HEK293 (cell line): ENCODE measurements at regions not wholly inside any gene's neighbourhood (a gene's known extent, or its start where the extent isn't known, plus 50 kb on each side); places are given as distances from the start of the nearest gene placed in this dataset.

Experiments used
- CTCF ChIA-PET: fragments of 350-600 bp; formaldehyde crosslinking; extraction: SDS; loops from one replicate; lab custom pipeline; 2021; ENCODE audit warnings: antibody characterized with exemption; lab: Yijun Ruan, JAX
- POLR2A ChIA-PET: fragments of 300-600 bp; formaldehyde crosslinking; extraction: SDS; loops from one replicate; lab custom pipeline; 2020; ENCODE audit warnings: antibody characterized with exemption, inconsistent platforms; lab: Yijun Ruan, JAX
- H3K27ac ChIP-seq: fragments of 200-500 bp; sonication (Bioruptor generic); 2 replicates; pipeline ENCODE4 v1.5.1; 2014; ENCODE audit warnings: low read depth, low read length, control low read depth, inconsistent platforms; ENCODE audit errors: extremely low read depth
- H3K36me3 ChIP-seq, 2 experiments: fragments of 200-500 bp in 1 of 2; sonication (Bioruptor generic) in 1 of 2; 1 replicate in 1 of 2; 2 replicates in 1 of 2; pipeline ENCODE4 v1.5.1; 2014 to 2017; ENCODE audit warnings: inconsistent platforms in 2 of 2, low read length in 2 of 2; ENCODE audit not compliant: control insufficient read depth in 2 of 2, insufficient read depth in 1 of 2
- H3K4me1 ChIP-seq: fragments of 200-500 bp; sonication (Bioruptor generic); 2 replicates; pipeline ENCODE4 v1.5.1; 2014; ENCODE audit warnings: mild to moderate bottlenecking, low read length, inconsistent platforms; ENCODE audit not compliant: control insufficient read depth, insufficient read depth
- H3K4me3 ChIP-seq: 2 replicates; pipeline ENCODE4 v1.5.1; 2011; ENCODE audit warnings: low read depth, mild to moderate bottlenecking, control low read depth, low read length, moderate library complexity
- H3K9me3 ChIP-seq: fragments of 200-500 bp; sonication (Bioruptor generic); 2 replicates; pipeline ENCODE4 v1.5.1; 2014; ENCODE audit warnings: low read depth, low read length, inconsistent platforms; ENCODE audit not compliant: control insufficient read depth, insufficient read depth
- FEZF1 ChIP-seq: fragments of 450-650 bp; formaldehyde crosslinking; IDR thresholded peaks from 2 replicates; pipeline ENCODE4 v1.5.1; 2016; ENCODE audit warnings: missing biosample characterization, missing genetic modification characterization
- GLIS2 ChIP-seq: fragments of 450-650 bp; formaldehyde crosslinking; IDR thresholded peaks from 2 replicates; pipeline ENCODE4 v1.5.1; 2016; ENCODE audit warnings: missing biosample characterization, missing genetic modification characterization
- KLF1 ChIP-seq: fragments of 450-650 bp; formaldehyde crosslinking; IDR thresholded peaks from 2 replicates; pipeline ENCODE4 v1.5.1; 2016; ENCODE audit warnings: missing biosample characterization, missing genetic modification characterization
- KLF10 ChIP-seq: fragments of 450-650 bp; IDR thresholded peaks from 2 replicates; pipeline ENCODE4 v1.5.1; 2018; ENCODE audit warnings: missing biosample characterization, mild to moderate bottlenecking, missing genetic modification characterization
- MYNN ChIP-seq: fragments of 450-650 bp; formaldehyde crosslinking; IDR thresholded peaks from 2 replicates; pipeline ENCODE4 v1.5.1; 2016; ENCODE audit warnings: missing biosample characterization, missing genetic modification characterization, borderline replicate concordance
- ZBTB48 ChIP-seq: fragments of 450-650 bp; formaldehyde crosslinking; IDR thresholded peaks from 2 replicates; pipeline ENCODE4 v1.5.1; 2016; ENCODE audit warnings: missing biosample characterization, missing genetic modification characterization
- ZNF174 ChIP-seq: fragments of 450-650 bp; formaldehyde crosslinking; IDR thresholded peaks from 2 replicates; pipeline ENCODE4 v1.5.0; 2017; ENCODE audit warnings: missing biosample characterization, mild to moderate bottlenecking, missing genetic modification characterization
- ZNF23 ChIP-seq: fragments of 450-650 bp; formaldehyde crosslinking; IDR thresholded peaks from 2 replicates; pipeline ENCODE4 v1.5.1; 2016; ENCODE audit warnings: missing biosample characterization, missing genetic modification characterization, borderline replicate concordance
- ZNF473 ChIP-seq: fragments of 450-650 bp; formaldehyde crosslinking; IDR thresholded peaks from 2 replicates; pipeline ENCODE4 v1.5.1; 2017; ENCODE audit warnings: missing biosample characterization, missing genetic modification characterization
- ZNF521 ChIP-seq: fragments of 450-650 bp; formaldehyde crosslinking; IDR thresholded peaks from 2 replicates; pipeline ENCODE4 v1.5.1; 2017; ENCODE audit warnings: missing biosample characterization, mild to moderate bottlenecking, missing genetic modification characterization
- ZNF585B ChIP-seq: fragments of 450-650 bp; formaldehyde crosslinking; IDR thresholded peaks from 2 replicates; pipeline ENCODE4 v1.5.1; 2016; ENCODE audit warnings: missing biosample characterization, missing genetic modification characterization
- ZNF600 ChIP-seq: fragments of 450-650 bp; formaldehyde crosslinking; IDR thresholded peaks from 2 replicates; pipeline ENCODE4 v1.5.1; 2016; ENCODE audit warnings: missing biosample characterization, missing genetic modification characterization
- ZNF610 ChIP-seq: fragments of 450-650 bp; formaldehyde crosslinking; IDR thresholded peaks from 2 replicates; pipeline ENCODE4 v1.5.1; 2016; ENCODE audit warnings: missing biosample characterization, missing genetic modification characterization, borderline replicate concordance
- ZNF660 ChIP-seq: fragments of 450-650 bp; IDR thresholded peaks from 2 replicates; pipeline ENCODE4 v1.5.1; 2018; ENCODE audit warnings: missing biosample characterization, mild to moderate bottlenecking, missing genetic modification characterization
- ZNF670 ChIP-seq: fragments of 450-650 bp; formaldehyde crosslinking; IDR thresholded peaks from 2 replicates; pipeline ENCODE4 v1.5.1; 2016; ENCODE audit warnings: missing biosample characterization, missing genetic modification characterization, low read depth
- ZNF747 ChIP-seq: fragments of 450-650 bp; formaldehyde crosslinking; IDR thresholded peaks from 2 replicates; pipeline ENCODE4 v1.5.1; 2016; ENCODE audit warnings: missing biosample characterization, missing genetic modification characterization
- TF ChIP-seq, protein P1 (sequence below): fragments of 450-650 bp; formaldehyde crosslinking; IDR thresholded peaks from 2 replicates; pipeline ENCODE4 v1.5.1; 2016; ENCODE audit warnings: missing biosample characterization, missing genetic modification characterization
- TF ChIP-seq, protein P2 (sequence below): fragments of 450-650 bp; formaldehyde crosslinking; IDR thresholded peaks from 2 replicates; pipeline ENCODE4 v1.5.1; 2016; ENCODE audit warnings: missing biosample characterization, missing genetic modification characterization

DNA sequence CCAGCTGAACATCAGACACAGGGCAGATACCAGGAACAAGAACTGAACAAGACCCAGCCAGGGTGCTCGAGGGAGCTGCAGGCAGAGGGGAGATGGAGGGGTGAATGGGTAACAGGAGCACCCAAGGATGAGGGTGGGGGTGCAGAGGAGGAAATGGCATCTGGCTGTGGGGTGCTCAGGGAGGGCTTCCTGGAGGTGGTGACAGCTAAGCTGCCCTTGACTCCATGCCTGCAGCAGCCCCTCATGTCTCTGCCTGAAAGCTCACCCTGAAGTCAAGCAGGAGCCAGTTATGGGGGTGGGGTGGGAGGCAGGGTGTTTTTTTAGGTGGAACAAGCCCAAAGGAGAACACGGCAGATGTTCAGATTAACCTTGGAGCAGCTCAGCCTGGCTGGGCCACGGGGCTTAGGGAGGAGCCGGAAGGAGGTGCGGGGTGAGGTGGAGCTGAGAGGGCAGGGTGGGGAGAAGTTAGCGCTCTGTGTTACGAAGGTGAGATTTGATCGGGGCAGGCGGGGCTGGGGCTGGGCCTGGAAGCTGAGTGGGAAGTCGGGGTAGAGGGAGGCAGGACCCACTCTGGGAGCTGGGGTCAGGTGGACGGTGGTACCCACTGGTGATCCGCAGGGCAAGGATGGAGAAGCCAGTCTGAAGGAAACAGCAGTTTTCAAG, 143.0 kb downstream of the ENGASE start:
- CTCF ChIA-PET: interaction anchor here (0.6 to 1.7 kb wide), 5 partner anchors 134 to 524 kb away, joined by 3 to 6 read pairs (median 4); no protein-coding TSS in a partner anchor
- H3K36me3 ChIP-seq: no peaks in the 10 kb centered on the region
- H3K4me1 ChIP-seq: no peaks in the 10 kb centered on the region
- no peak overlapping the region for H3K27ac ChIP-seq
- H3K4me3 ChIP-seq: no peak overlapping the region
- POLR2A ChIA-PET: no interaction called here
- TF ChIP-seq KLF1 (tag by site-specific recombination) (peak; percentile 63), ZNF600 (tag by site-specific recombination) (peak; percentile 33; the same call in 1 of the 2 replicates), ZNF670 (tag by site-specific recombination) (no peak)
- no peaks in the 10 kb centered on the region for H3K9me3 ChIP-seq

- TF ChIP-seq ZNF521 (tag by site-specific recombination) (no peak), GLIS2 (tag by site-specific recombination) (peak; percentile 21; the same call in 1 of the 2 replicates), KLF10 (tag by site-specific recombination) (no peak), ZNF747 (no peak), FEZF1 (tag by site-specific recombination) (no peak)
- Histone ChIP-seq H3K4me1 (no peaks in the 10 kb centered on the region), H3K4me3 (no peak overlapping the region), H3K9me3 (no peaks in the 10 kb centered on the region), H3K27ac (no peak overlapping the region), H3K36me3 (no peaks in the 10 kb centered on the region)
- ChIA-PET CTCF (interaction anchor here (0.6 to 1.7 kb wide), 2 partner anchors 175 to 525 kb away, joined by 4 to 6 read pairs; no protein-coding TSS in a partner anchor), POLR2A (no interaction called here)
These were observed 142.2 kb downstream of the ENGASE start for GRCh38 chr17:79216826-79217225.

DNA sequence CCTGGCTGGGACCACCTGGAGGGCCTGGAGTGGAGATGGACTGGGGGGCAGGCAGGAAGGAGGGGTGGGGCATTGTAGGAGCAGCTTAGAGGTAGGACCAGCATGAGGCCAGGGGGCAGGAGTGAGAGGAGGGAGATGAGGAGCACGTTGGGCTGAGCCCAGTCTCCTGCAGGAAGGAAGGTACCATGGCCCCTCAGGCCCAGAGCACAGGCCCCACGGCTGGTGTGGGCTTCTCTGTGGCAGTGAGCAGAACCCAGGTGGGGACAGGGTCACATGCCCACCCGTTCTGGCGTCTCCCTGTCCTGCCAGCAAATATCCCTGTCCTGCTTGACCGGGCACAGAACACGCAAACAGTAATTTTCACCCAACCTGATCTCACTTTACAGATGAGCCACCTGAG, 141.8 kb downstream of the ENGASE start:
- Histone ChIP-seq H3K27ac (no peak overlapping the region), H3K36me3 (no peaks in the 10 kb centered on the region), H3K4me3 (no peak overlapping the region), H3K9me3 (no peaks in the 10 kb centered on the region)
- TF ChIP-seq ZNF23 (tag by site-specific recombination): no peak
- TF ChIP-seq ZNF174 (tag by site-specific recombination): no peak
- no peak for TF ChIP-seq ZNF660 (tag by site-specific recombination)
- no peak for TF ChIP-seq ZBTB48 (tag by site-specific recombination)
- TF ChIP-seq, protein P1, sequence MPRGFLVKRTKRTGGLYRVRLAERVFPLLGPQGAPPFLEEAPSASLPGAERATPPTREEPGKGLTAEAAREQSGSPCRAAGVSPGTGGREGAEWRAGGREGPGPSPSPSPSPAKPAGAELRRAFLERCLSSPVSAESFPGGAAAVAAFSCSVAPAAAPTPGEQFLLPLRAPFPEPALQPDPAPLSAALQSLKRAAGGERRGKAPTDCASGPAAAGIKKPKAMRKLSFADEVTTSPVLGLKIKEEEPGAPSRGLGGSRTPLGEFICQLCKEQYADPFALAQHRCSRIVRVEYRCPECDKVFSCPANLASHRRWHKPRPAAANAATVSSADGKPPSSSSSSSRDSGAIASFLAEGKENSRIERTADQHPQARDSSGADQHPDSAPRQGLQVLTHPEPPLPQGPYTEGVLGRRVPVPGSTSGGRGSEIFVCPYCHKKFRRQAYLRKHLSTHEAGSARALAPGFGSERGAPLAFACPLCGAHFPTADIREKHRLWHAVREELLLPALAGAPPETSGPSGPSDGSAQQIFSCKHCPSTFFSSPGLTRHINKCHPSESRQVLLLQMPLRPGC (tag by site-specific recombination): no peak
- TF ChIP-seq MYNN (tag by site-specific recombination): no peak
- no peak for TF ChIP-seq ZNF610
- TF ChIP-seq ZNF585B (tag by site-specific recombination): no peak
- no peak for TF ChIP-seq ZNF473
- TF ChIP-seq, protein P2, sequence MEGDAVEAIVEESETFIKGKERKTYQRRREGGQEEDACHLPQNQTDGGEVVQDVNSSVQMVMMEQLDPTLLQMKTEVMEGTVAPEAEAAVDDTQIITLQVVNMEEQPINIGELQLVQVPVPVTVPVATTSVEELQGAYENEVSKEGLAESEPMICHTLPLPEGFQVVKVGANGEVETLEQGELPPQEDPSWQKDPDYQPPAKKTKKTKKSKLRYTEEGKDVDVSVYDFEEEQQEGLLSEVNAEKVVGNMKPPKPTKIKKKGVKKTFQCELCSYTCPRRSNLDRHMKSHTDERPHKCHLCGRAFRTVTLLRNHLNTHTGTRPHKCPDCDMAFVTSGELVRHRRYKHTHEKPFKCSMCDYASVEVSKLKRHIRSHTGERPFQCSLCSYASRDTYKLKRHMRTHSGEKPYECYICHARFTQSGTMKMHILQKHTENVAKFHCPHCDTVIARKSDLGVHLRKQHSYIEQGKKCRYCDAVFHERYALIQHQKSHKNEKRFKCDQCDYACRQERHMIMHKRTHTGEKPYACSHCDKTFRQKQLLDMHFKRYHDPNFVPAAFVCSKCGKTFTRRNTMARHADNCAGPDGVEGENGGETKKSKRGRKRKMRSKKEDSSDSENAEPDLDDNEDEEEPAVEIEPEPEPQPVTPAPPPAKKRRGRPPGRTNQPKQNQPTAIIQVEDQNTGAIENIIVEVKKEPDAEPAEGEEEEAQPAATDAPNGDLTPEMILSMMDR (tag by site-specific recombination): no peak
- TF ChIP-seq, all 188 proteins: peak for 0
- POLR2A ChIA-PET: no interaction called here
- H3K4me1 ChIP-seq: no peaks in the 10 kb centered on the region
- CTCF ChIA-PET: interaction anchor here (1.7 kb wide), 1 partner anchor 176 kb away, joined by 6 read pairs; no protein-coding TSS in a partner anchor
